Karpas-422 (cell line): ENCODE measurements at regions not wholly inside any gene's neighbourhood (a gene's known extent, or its start where the extent isn't known, plus 50 kb on each side); places are given as distances from the start of the nearest gene placed in this dataset.

Experiments
- DNase-seq: peaks from one replicate; pipeline ENCODE4 v3.0.0-alpha.2; 2015
- H2AFZ ChIP-seq: fragments of 200-600 bp; sonication (generic); 2 replicates; pipeline ENCODE4 v1.6.1; 2014; ENCODE audit warnings: antibody characterized with exemption, low read length, mixed read lengths
- H3K27ac ChIP-seq: fragments of 200-600 bp; sonication (generic); 2 replicates; pipeline ENCODE4 v1.5.1; 2014; ENCODE audit warnings: mild to moderate bottlenecking, low read length, moderate library complexity
- H3K27me3 ChIP-seq: fragments of 200-600 bp; sonication (generic); 2 replicates; pipeline ENCODE4 v1.6.1; 2014; ENCODE audit warnings: low read length, mixed read lengths
- H3K36me3 ChIP-seq: fragments of 200-600 bp; sonication (generic); 2 replicates; pipeline ENCODE4 v1.6.1; 2014; ENCODE audit warnings: low read length, mixed read lengths; ENCODE audit not compliant: insufficient read depth
- H3K4me1 ChIP-seq: fragments of 200-600 bp; sonication (generic); 2 replicates; pipeline ENCODE4 v1.6.1; 2014; ENCODE audit warnings: mild to moderate bottlenecking, low read length, mixed read lengths
- H3K4me2 ChIP-seq: fragments of 200-600 bp; sonication (generic); 2 replicates; pipeline ENCODE4 v1.6.1; 2014; ENCODE audit warnings: low read length, low read depth, mild to moderate bottlenecking; ENCODE audit not compliant: poor library complexity, severe bottlenecking
- H3K4me3 ChIP-seq: fragments of 200-600 bp; sonication (generic); 2 replicates; pipeline ENCODE4 v1.5.1; 2014; ENCODE audit warnings: mild to moderate bottlenecking, antibody characterized with exemption, low read length, mixed read lengths
- H3K79me2 ChIP-seq: fragments of 200-600 bp; sonication (generic); 2 replicates; pipeline ENCODE4 v1.6.1; 2014; ENCODE audit warnings: mild to moderate bottlenecking, low read length, mixed read lengths
- H3K9ac ChIP-seq: fragments of 200-600 bp; sonication (generic); 2 replicates; pipeline ENCODE4 v1.6.0; 2014; ENCODE audit warnings: low read length
- H3K9me2 ChIP-seq: fragments of 200-600 bp; sonication (generic), shearing (Covaris generic); replicated peaks from 2 replicates; pipeline ENCODE4 v1.6.0; 2014; ENCODE audit warnings: mild to moderate bottlenecking, low read length, moderate library complexity; ENCODE audit not compliant: insufficient read depth
- H3K9me3 ChIP-seq: fragments of 300-700, 200-600 bp; sonication (generic); 2 replicates; pipeline ENCODE4 v1.6.1; 2014; ENCODE audit warnings: low read length, mixed read lengths
- H4K20me1 ChIP-seq: fragments of 200-600 bp; sonication (generic); 2 replicates; pipeline ENCODE4 v1.6.1; 2014; ENCODE audit warnings: mild to moderate bottlenecking, antibody characterized with exemption, low read length, low read depth; ENCODE audit not compliant: insufficient read depth

GRCh38 chr9:107631788-107632187 is 142.2 kb upstream of the KLF4 start:
- no peaks in the 10 kb centered on the region for H3K9me2 ChIP-seq
- no peaks in the 10 kb centered on the region; the same call in 1 of the 2 replicates for H3K27me3 ChIP-seq
- no peak overlapping the region for H3K4me2 ChIP-seq
- no peak for DNase-seq
- H3K36me3 ChIP-seq, result no peaks in the 10 kb centered on the region
- H3K4me3 ChIP-seq, result no peak overlapping the region
- H2AFZ ChIP-seq, result no peak overlapping the region
- H3K4me1 ChIP-seq, result no peaks in the 10 kb centered on the region
- no peaks in the 10 kb centered on the region for H4K20me1 ChIP-seq
- H3K9me3 ChIP-seq, result no peaks in the 10 kb centered on the region
- H3K79me2 ChIP-seq, result no peaks in the 10 kb centered on the region
- no peak overlapping the region for H3K9ac ChIP-seq
- no peak overlapping the region for H3K27ac ChIP-seq

DNA sequence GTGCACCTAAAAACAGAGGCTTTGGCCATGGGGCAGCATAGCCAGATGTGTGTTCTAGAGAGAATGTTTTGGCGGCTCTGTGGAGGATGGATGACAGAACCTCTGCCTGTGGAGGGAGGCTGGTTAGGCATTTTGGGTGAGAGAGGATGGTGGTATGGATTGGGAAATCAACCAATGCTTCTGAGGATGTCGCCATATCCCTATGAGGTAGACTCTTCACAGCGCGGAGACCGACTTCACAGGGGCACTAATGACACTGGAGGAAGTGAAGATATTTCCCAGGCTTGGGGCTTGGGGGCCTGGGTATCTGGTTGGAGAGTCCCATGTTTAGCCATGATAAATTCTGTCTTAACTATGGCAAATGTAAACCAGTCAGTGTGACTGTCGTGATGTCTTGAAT is 140.6 kb upstream of the KLF4 start:
- Histone ChIP-seq H3K9ac (no peak overlapping the region), H3K4me3 (no peak overlapping the region), H3K27me3 (no peaks in the 10 kb centered on the region; the same call in 1 of the 2 replicates), H3K4me1 (no peaks in the 10 kb centered on the region), H3K27ac (no peak overlapping the region), H3K9me3 (no peaks in the 10 kb centered on the region), H3K36me3 (no peaks in the 10 kb centered on the region), H3K79me2 (no peaks in the 10 kb centered on the region), H3K9me2 (no peaks in the 10 kb centered on the region), H3K4me2 (no peak overlapping the region), H2AFZ (no peak overlapping the region), H4K20me1 (no peaks in the 10 kb centered on the region)
- no peak for DNase-seq

- no peaks in the 10 kb centered on the region for H3K79me2 ChIP-seq
- H4K20me1 ChIP-seq, result no peaks in the 10 kb centered on the region
- no peak for DNase-seq
- no peaks in the 10 kb centered on the region for H3K9me3 ChIP-seq
- no peak overlapping the region for H3K4me2 ChIP-seq
- no peak overlapping the region for H3K4me3 ChIP-seq
- H3K9ac ChIP-seq, result no peak overlapping the region
- H3K4me1 ChIP-seq, result no peaks in the 10 kb centered on the region
- no peaks in the 10 kb centered on the region for H3K27me3 ChIP-seq
- H3K36me3 ChIP-seq, result no peaks in the 10 kb centered on the region
- H3K27ac ChIP-seq, result no peak overlapping the region
- no peak overlapping the region for H2AFZ ChIP-seq
- H3K9me2 ChIP-seq, result no peaks in the 10 kb centered on the region
Measured at GRCh38 chr9:107628444-107628843, 138.9 kb upstream of the KLF4 start.

DNA sequence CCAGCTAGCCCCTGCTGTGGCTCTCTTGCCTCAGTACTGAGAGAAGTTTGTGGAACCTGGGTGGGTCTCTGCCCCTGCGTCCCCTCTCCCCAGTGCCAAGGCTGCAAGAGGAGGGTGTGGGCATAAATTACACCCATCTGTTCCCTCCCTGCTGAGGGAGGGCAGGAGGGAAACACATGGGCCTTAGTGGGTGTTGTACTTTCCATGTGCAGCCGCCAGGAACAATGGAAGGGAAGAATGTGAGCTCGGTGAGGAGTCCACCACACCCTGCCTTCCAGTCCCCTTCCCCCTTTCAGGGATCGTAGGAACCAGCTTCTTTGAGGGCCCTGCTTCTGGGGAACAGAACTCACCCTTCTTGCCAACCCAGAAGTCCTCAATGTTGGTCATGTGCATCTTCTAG is 138.2 kb upstream of the KLF4 start:
- Histone ChIP-seq H3K9me2 (no peaks in the 10 kb centered on the region), H3K4me1 (no peaks in the 10 kb centered on the region), H3K9me3 (no peaks in the 10 kb centered on the region), H3K27me3 (no peaks in the 10 kb centered on the region), H2AFZ (no peak overlapping the region), H4K20me1 (no peaks in the 10 kb centered on the region), H3K27ac (no peak overlapping the region), H3K79me2 (no peaks in the 10 kb centered on the region), H3K4me3 (no peak overlapping the region), H3K36me3 (no peaks in the 10 kb centered on the region), H3K9ac (no peak overlapping the region), H3K4me2 (no peak overlapping the region)
- no peak for DNase-seq

DNA sequence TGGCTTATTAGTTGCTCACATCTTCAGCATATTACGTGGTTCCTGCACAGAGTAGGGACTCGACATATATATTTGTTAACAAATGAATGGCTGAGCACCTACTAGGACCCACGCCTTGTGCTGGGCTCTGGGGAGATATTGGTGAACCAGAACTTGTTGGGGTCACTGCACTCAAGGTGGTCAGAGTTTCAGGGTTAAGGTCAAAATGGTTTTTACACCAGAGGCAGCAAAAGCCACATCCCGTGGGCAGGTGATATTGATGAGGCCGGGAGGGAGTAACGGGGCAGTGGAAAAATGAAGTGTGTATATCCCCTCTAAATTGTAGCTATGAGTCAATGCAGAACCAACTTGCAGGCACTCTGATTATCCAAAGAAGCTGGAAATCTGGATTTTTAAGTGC is 136.5 kb upstream of the KLF4 start:
- Histone ChIP-seq H3K27ac (no peak overlapping the region), H3K9me3 (no peaks in the 10 kb centered on the region), H3K4me2 (no peak overlapping the region), H3K9me2 (no peaks in the 10 kb centered on the region), H3K79me2 (no peaks in the 10 kb centered on the region), H3K4me1 (no peaks in the 10 kb centered on the region), H3K36me3 (no peaks in the 10 kb centered on the region), H4K20me1 (no peaks in the 10 kb centered on the region), H3K4me3 (no peak overlapping the region), H2AFZ (no peak overlapping the region), H3K27me3 (no peaks in the 10 kb centered on the region), H3K9ac (no peak overlapping the region)
- DNase-seq, result no peak

DNA sequence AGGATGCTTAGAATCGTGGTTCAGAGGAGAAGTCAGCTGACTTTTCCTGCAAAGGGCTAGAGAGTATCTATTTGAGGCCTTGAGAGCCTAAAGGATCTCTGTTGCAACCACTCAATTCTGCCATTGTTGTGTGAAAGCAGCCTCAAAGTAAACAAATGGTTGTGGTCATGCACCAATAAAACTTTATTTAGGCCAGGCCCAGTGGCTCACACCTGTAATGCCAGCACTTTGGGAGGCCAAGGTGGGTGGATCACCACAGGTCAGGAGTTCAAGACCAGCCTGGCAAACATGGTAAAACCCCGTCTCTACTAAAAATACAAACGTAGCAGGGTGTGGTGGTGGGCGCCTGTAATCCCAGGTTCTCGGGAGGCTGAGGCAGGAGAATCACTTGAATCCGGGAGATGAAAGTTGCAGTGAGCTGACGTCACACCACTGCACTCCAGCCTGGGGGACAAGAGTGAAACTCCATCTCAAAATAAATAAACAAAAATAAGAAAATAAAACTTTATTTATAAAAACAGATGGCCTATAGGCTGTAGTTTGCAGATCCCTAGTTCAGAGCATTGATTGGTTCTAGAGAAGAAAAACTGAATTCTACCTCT is 135.9 kb upstream of the KLF4 start:
- no peaks in the 10 kb centered on the region for H3K27me3 ChIP-seq
- H3K79me2 ChIP-seq, result no peaks in the 10 kb centered on the region
- no peaks in the 10 kb centered on the region for H4K20me1 ChIP-seq
- no peaks in the 10 kb centered on the region for H3K4me1 ChIP-seq
- no peaks in the 10 kb centered on the region for H3K9me3 ChIP-seq
- H3K36me3 ChIP-seq, result no peaks in the 10 kb centered on the region
- H3K4me2 ChIP-seq, result no peak overlapping the region
- H3K9me2 ChIP-seq, result no peaks in the 10 kb centered on the region
- DNase-seq, result no peak
- H3K4me3 ChIP-seq, result no peak overlapping the region
- H3K27ac ChIP-seq, result no peak overlapping the region
- H2AFZ ChIP-seq, result no peak overlapping the region
- no peak overlapping the region for H3K9ac ChIP-seq

GRCh38 chr9:107624234-107624948 is 134.8 kb upstream of the KLF4 start:
- Histone ChIP-seq H4K20me1 (no peaks in the 10 kb centered on the region), H3K4me3 (no peak overlapping the region), H3K4me2 (no peak overlapping the region), H3K9ac (no peak overlapping the region), H3K79me2 (no peaks in the 10 kb centered on the region), H3K4me1 (no peaks in the 10 kb centered on the region), H3K27me3 (no peaks in the 10 kb centered on the region), H2AFZ (no peak overlapping the region), H3K9me3 (no peaks in the 10 kb centered on the region), H3K27ac (no peak overlapping the region), H3K9me2 (no peaks in the 10 kb centered on the region), H3K36me3 (no peaks in the 10 kb centered on the region)
- no peak for DNase-seq

- Histone ChIP-seq H4K20me1 (no peaks in the 10 kb centered on the region), H3K4me2 (no peak overlapping the region), H3K79me2 (no peaks in the 10 kb centered on the region), H3K27me3 (no peaks in the 10 kb centered on the region), H3K4me1 (no peaks in the 10 kb centered on the region), H2AFZ (no peak overlapping the region), H3K9me2 (no peaks in the 10 kb centered on the region), H3K9me3 (no peaks in the 10 kb centered on the region), H3K4me3 (no peak overlapping the region), H3K27ac (no peak overlapping the region), H3K9ac (no peak overlapping the region), H3K36me3 (no peaks in the 10 kb centered on the region)
- no peak for DNase-seq
Measured at GRCh38 chr9:107621436-107621835, 131.9 kb upstream of the KLF4 start.
